Activated T-cell treated with anti-CD3 and anti-CD28 coated beads, Interleukin-2, amount 50 U/mL, for 72 hours (primary cell): ENCODE measurements at regions not wholly inside any gene's neighbourhood (a gene's known extent, or its start where the extent isn't known, plus 50 kb on each side); places are given as distances from the start of the nearest gene placed in this dataset.
A peak's percentile ranks its signal among the peaks of the same experiment; 100 is the strongest.

Experiments used
- ATAC-seq, 2 donors: fragments of 150-1000 bp; cut with Tn5 transposase; replicated peaks in 1 of 2; 2 replicates each; pipeline ENCODE4 v1.10.0; 2021; ENCODE audit warnings: moderate library complexity in 2 of 2, mild to moderate bottlenecking in 1 of 2
- DNase-seq, 2 donors: peaks; one replicate each; pipeline ENCODE4 v3.0.0; 2021 to 2022; ENCODE audit warnings: mixed read lengths in 1 of 2
- H3K27ac Mint-ChIP-seq: one replicate; pipeline ENCODE4 v1.8.0; 2022; ENCODE audit warnings: mild to moderate bottlenecking, moderate library complexity, mixed read lengths
- H3K27me3 Mint-ChIP-seq: one replicate; pipeline ENCODE4 v1.8.0; 2022; ENCODE audit warnings: low read depth, mixed read lengths
- H3K36me3 Mint-ChIP-seq, 2 donors: one replicate each; pipeline ENCODE4 v1.8.0; 2022; ENCODE audit warnings: mixed read lengths in 2 of 2, mild to moderate bottlenecking in 1 of 2; ENCODE audit not compliant: insufficient read depth in 2 of 2
- H3K4me1 Mint-ChIP-seq: one replicate; pipeline ENCODE4 v1.8.0; 2022; ENCODE audit warnings: low read depth, mixed read lengths
- H3K4me3 Mint-ChIP-seq, 2 donors: one replicate each; pipeline ENCODE4 v1.8.0; 2022; ENCODE audit warnings: mild to moderate bottlenecking in 2 of 2, mixed read lengths in 2 of 2, moderate library complexity in 2 of 2
- H3K9me3 Mint-ChIP-seq, 2 donors: one replicate each; pipeline ENCODE4 v1.8.0; 2022; ENCODE audit warnings: mixed read lengths in 2 of 2

DNA sequence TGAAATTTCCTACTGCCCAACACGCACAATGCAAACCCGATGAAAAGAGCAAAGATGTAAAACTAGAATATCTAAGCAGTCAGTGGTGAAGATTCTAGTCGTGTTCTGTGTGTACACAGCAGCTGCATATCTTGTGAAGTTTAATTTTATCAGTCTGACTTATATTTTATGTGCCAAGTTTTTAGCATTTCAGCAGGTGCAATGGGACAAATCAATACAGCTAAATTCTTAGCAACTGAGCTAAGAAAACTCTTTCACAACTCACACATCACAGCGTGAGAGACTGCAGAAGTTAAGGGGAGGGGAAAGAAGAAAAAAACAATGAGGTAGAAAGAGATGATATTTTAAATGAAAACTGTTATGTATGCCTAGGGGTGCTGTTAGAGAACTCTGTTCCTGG, 164.9 kb upstream of the NEBL start:
- Mint-ChIP-seq H3K4me3 (no peak overlapping the region), H3K36me3 (peaks cover 1 to 2% of the 10 kb centered on the region in 2 donors), H3K27ac (no peak overlapping the region), H3K4me1 (no peaks in the 10 kb centered on the region), H3K9me3 (peaks cover 5 to 6% of the 10 kb centered on the region in 2 donors), H3K27me3 (no peaks in the 10 kb centered on the region)
- DNase-seq (no peak), ATAC-seq (no peak)

GRCh38 chr10:21061184-21061583, 164.1 kb upstream of the NEBL start:
- H3K27me3 Mint-ChIP-seq: no peaks in the 10 kb centered on the region
- no peak for ATAC-seq

DNA sequence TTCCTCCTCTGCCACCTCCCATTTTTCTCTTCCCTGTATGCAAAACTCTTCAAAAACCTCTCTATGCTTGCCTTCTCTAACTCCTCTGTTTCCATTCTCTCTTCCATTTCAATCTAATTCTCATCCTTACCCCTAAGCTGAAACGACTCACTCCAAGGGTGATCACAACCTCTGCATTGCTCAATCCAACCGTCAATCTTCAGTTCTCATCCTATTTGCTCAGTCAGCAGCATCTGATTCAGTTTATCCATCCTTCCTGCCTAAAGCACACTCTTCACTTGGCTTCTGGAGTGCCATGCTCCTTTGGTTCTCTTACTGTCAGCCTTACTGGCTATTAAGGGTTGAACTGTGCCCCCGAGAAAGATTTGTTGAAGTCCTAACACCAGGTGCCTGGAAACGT, 163.5 kb upstream of the NEBL start:
- H3K27ac Mint-ChIP-seq: no peak overlapping the region
- no peak for ATAC-seq
- DNase-seq: no peak
- H3K36me3 Mint-ChIP-seq: peaks cover 1 to 2% of the 10 kb centered on the region in 2 donors
- H3K4me1 Mint-ChIP-seq: peaks cover 3% of the 10 kb centered on the region
- H3K4me3 Mint-ChIP-seq: no peak overlapping the region
- H3K27me3 Mint-ChIP-seq: no peaks in the 10 kb centered on the region
- peaks cover 6 to 7% of the 10 kb centered on the region in 2 donors for H3K9me3 Mint-ChIP-seq

More at GRCh38 chr10:21061184-21061583, 164.1 kb upstream of the NEBL start:
- no peak overlapping the region for H3K4me3 Mint-ChIP-seq
- peaks cover 1 to 2% of the 10 kb centered on the region in 2 donors for H3K36me3 Mint-ChIP-seq
- no peaks in the 10 kb centered on the region for H3K4me1 Mint-ChIP-seq
- no peak for DNase-seq
- H3K9me3 Mint-ChIP-seq: peaks cover 6 to 7% of the 10 kb centered on the region in 2 donors
- H3K27ac Mint-ChIP-seq: no peak overlapping the region

DNA sequence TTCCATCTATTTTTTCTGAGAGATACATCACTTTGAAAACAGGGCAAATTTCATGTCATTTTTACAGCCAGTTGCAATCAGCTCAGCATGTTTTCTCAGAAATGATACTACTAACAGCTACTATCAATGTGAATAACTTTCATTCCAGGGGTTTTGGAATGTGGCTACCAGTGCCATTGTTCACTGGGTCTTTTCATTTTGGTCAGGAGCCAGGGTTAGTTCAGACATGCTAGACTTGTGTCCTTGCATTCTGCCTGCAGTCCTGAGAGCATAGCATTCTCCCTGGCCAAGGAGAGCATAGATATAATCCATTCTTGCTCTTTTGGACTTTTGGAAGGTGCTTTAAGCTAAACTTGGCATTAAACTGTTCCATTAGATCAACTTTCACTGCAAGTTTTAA, 160.9 kb upstream of the NEBL start:
- DNase-seq (no peak), ATAC-seq (no peak)
- Mint-ChIP-seq H3K27me3 (no peaks in the 10 kb centered on the region), H3K4me1 (peaks cover 6% of the 10 kb centered on the region), H3K4me3 (no peak overlapping the region), H3K36me3 (peaks cover 1 to 2% of the 10 kb centered on the region in 2 donors), H3K27ac (no peak overlapping the region), H3K9me3 (peaks cover 6 to 7% of the 10 kb centered on the region in 2 donors)

DNA sequence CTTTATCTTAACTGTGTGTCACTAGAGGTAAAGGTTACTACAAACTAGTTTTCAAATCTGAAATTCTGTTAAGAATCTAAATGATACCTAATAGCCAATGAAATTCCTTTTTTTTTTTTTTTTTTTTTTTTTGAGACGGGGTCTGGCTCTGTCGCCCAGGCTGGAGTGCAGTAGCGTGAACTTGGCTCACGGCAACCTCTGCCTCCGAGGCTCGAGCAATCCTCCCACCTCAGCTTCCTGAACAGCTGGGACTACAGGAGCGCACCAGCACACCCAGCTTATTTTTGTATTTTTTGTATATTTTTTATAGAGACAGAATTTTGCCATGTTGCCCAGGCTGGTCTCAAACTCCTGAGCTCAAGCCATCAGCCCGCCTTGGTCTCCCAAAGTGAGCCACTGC, 160.3 kb upstream of the NEBL start:
- ATAC-seq (no peak), DNase-seq (no peak)
- Mint-ChIP-seq H3K27ac (no peak overlapping the region), H3K36me3 (peaks cover 1 to 2% of the 10 kb centered on the region in 2 donors), H3K9me3 (peaks cover 6 to 7% of the 10 kb centered on the region in 2 donors), H3K4me1 (peaks cover 6% of the 10 kb centered on the region), H3K4me3 (no peak overlapping the region), H3K27me3 (no peaks in the 10 kb centered on the region)

DNA sequence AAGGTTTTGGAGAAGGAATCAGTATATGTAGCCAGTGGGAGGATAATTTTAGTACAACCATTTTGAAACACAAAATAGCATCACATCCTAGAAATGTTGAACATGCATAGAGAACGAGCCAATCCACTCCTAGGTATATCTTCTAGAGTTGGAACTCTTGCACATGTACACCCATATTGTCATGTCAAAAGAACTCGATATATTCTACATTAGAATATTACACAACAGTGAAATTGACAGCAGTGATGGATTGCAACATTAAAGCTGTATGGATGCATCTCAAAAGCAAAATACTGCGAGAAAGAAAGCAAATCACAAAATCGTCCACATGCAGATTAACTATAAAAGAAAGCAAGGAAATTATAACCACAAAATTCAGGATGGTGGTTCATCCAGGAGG, 159.3 kb upstream of the NEBL start:
- Mint-ChIP-seq H3K4me1 (peaks cover 6% of the 10 kb centered on the region), H3K36me3 (peaks cover 0 to 1% of the 10 kb centered on the region in 2 donors), H3K27me3 (no peaks in the 10 kb centered on the region), H3K27ac (no peak overlapping the region), H3K4me3 (no peak overlapping the region), H3K9me3 (peaks cover 5 to 6% of the 10 kb centered on the region in 2 donors)
- ATAC-seq (no peak), DNase-seq (no peak)

GRCh38 chr10:21055339-21056135, 158.4 kb upstream of the NEBL start:
- H3K27me3 Mint-ChIP-seq: no peaks in the 10 kb centered on the region
- DNase-seq (peak; percentile 5 to 23), ATAC-seq (peak; percentile 69 to 79)
- peaks cover 0 to under 1% of the 10 kb centered on the region in 2 donors for H3K36me3 Mint-ChIP-seq
- H3K9me3 Mint-ChIP-seq: peaks cover 3 to 4% of the 10 kb centered on the region in 2 donors
- no peak overlapping the region for H3K27ac Mint-ChIP-seq
- H3K4me3 Mint-ChIP-seq: no peak overlapping the region
- peaks cover 6% of the 10 kb centered on the region for H3K4me1 Mint-ChIP-seq

DNA sequence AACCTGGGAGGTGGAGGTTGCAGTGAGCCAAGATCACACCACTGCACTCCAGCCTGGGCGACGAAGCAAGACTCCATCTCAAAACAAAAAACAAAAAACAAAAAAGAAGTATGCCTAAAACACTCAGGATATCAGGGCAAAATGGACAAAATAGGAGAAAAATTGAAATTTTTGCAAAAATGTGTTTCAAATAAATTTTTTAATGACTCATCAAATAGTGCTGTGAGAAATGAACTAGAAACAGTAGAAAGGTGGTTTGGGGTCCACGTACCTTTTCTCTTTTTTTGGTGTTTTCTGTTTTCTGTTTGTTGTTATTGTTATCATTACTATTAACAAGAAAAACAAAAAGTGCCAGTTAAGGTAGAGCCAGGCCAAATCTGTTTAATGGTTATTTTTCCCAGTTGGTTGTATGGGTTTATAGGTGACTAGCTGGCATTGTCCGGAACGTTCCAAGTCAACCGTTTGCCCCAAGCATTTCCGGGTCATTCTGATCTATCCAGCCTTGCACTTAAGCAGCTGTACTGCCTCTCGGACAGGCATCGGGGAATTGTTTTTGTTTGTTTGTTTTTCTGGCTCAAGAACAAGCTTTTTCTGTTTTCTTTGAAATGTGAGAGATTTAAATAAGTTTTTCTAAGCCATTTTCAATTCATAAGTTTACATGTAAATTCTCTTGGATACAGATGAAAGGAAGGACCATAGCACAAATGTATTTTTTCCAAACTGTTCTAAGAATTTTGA, 157.0 kb upstream of the NEBL start:
- no peak overlapping the region for H3K27ac Mint-ChIP-seq
- peaks cover 6% of the 10 kb centered on the region for H3K4me1 Mint-ChIP-seq
- no peak for DNase-seq
- no peaks in the 10 kb centered on the region for H3K27me3 Mint-ChIP-seq
- H3K36me3 Mint-ChIP-seq: no peaks in the 10 kb centered on the region
- peaks cover 2 to 3% of the 10 kb centered on the region in 2 donors for H3K9me3 Mint-ChIP-seq
- no peak for ATAC-seq
- H3K4me3 Mint-ChIP-seq: no peak overlapping the region

DNA sequence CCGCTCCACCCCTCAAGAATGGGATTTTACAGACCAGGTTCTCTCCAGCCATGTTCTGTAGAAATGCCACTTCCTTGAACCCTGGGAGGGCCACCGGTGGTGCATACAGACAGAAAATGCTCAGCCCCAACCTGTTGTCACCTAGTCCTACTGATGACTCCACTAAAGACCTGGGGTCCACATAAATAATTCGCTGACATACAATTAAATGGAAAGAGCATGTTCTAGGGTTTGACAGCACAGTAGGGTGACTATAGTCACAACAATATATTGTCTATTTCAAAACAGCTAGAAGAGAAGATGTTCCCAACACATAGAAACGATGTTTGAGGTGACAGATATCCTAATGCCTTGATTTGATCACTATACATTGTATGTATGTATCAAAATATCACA, 155.6 kb upstream of the NEBL start:
- no peaks in the 10 kb centered on the region for H3K27me3 Mint-ChIP-seq
- H3K36me3 Mint-ChIP-seq: no peaks in the 10 kb centered on the region
- H3K4me1 Mint-ChIP-seq: peaks cover 6% of the 10 kb centered on the region
- H3K27ac Mint-ChIP-seq: no peak overlapping the region
- H3K9me3 Mint-ChIP-seq: peaks cover 0 to 3% of the 10 kb centered on the region in 2 donors
- DNase-seq: no peak
- ATAC-seq: no peak
- no peak overlapping the region for H3K4me3 Mint-ChIP-seq

DNA sequence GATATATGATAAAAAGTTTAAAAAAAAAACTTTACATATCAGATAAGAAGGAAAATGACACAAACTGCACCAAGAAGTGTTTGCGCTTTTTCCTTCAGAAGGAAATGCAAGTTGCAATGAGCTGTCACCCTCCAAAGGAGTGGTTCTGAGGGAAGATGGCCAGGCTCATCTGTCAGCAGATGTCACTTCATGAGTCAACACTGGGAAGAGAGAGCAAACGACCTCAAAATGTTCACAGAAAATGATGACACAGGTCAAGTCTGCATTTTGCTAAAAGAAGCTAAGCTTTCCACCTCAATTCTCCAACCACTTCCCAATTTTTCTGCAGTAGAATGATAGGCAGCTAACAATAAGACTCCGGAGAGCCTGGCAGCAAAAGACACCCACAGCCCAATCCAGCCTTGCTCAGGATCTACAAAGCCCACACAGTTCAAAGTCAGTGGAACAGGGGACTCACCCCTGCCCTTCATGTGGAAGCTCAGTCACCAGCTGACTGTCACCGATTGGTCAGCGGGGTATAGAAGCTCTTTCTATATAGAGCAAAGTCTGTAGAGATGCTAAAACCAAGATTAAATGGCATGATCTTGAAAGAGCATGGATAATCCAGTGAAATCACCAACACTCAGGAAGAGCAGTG, 155.1 kb upstream of the NEBL start:
- peaks cover 6% of the 10 kb centered on the region for H3K4me1 Mint-ChIP-seq
- H3K4me3 Mint-ChIP-seq: no peak overlapping the region
- H3K9me3 Mint-ChIP-seq: peaks cover 0 to 3% of the 10 kb centered on the region in 2 donors
- no peaks in the 10 kb centered on the region for H3K27me3 Mint-ChIP-seq
- ATAC-seq (no peak), DNase-seq (no peak)
- no peak overlapping the region for H3K27ac Mint-ChIP-seq
- H3K36me3 Mint-ChIP-seq: no peaks in the 10 kb centered on the region

DNA sequence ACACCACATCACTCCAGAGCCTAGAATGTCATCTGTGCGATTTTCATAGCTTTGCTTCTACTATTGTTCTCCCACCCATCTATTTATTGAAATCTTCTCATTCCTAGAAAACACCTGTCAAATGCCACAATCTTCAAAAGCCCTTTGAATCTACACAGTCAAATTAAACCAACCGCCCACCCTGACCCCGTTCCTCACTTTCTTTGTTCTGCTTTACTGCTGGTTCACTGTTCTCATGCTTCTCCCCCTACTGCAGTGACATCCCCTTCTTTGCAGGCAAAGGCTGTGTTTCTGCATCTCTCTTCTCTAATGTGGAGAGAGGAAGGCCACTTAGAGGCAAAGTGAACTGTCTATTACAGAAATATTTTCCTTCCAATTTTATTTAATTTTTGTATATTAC, 152.4 kb upstream of the NEBL start:
- H3K27me3 Mint-ChIP-seq: no peaks in the 10 kb centered on the region
- ATAC-seq (peak in 1 of 2 donors; percentile 39), DNase-seq (no peak)
- H3K4me3 Mint-ChIP-seq: no peak overlapping the region
- no peaks in the 10 kb centered on the region for H3K4me1 Mint-ChIP-seq
- H3K27ac Mint-ChIP-seq: no peak overlapping the region
- no peaks in the 10 kb centered on the region for H3K9me3 Mint-ChIP-seq
- H3K36me3 Mint-ChIP-seq: no peaks in the 10 kb centered on the region

DNA sequence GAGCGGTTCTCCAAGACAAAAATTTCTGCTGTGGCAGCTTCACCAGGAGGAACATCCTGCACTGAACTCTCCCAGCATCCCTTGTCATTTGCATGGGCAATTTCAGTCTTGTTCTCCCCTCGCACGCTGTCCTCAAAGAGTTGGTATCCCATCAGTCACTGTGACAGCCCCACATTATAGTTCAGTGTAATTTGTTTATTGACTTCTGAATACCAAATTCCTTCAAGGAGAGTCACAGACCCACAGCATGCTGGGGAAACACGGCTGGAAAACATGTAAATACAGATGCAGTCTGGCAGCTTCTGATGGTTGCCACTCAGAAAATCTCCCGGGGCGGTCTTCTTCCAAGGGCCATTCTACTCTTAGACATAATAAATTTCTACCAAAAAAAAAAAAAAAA, 151.0 kb upstream of the NEBL start:
- Mint-ChIP-seq H3K4me3 (no peak overlapping the region), H3K36me3 (no peaks in the 10 kb centered on the region), H3K27me3 (no peaks in the 10 kb centered on the region), H3K9me3 (no peaks in the 10 kb centered on the region), H3K27ac (no peak overlapping the region), H3K4me1 (no peaks in the 10 kb centered on the region)
- DNase-seq: no peak
- no peak for ATAC-seq

DNA sequence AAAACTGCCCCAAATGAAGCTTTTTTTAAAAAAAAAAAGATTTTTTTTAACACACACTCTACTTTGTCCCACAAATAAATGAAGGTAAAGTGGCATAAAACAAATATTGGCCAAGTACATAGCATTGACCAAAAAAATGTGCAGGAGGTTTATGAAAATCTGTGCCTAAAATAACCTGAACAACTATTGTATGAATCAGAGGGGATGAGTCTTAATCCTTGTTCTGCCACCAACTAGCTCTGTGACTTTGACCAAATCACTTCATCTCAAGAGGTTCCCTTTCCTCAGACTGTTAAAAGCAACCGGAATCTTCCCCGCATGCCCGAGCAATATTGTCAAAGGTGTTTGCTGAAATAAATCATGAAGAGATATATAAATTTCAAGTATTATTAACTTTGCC, 150.4 kb upstream of the NEBL start:
- Mint-ChIP-seq H3K9me3 (no peaks in the 10 kb centered on the region), H3K4me1 (no peaks in the 10 kb centered on the region), H3K4me3 (no peak overlapping the region), H3K27ac (no peak overlapping the region), H3K36me3 (no peaks in the 10 kb centered on the region), H3K27me3 (no peaks in the 10 kb centered on the region)
- no peak for ATAC-seq
- DNase-seq: no peak
